Skeletal muscle cell (primary cell): ENCODE measurements at regions not wholly inside any gene's neighbourhood (a gene's known extent, or its start where the extent isn't known, plus 50 kb on each side); places are given as distances from the start of the nearest gene placed in this dataset.

Source experiments
- DNase-seq: peaks from one replicate; pipeline ENCODE4 v3.0.0-alpha.2; 2010; ENCODE audit warnings: low read depth
- H3K4me3 ChIP-seq: 2 replicates; pipeline ENCODE4 v1.5.1; 2011; ENCODE audit warnings: low read depth, mild to moderate bottlenecking, control low read depth, low read length, moderate library complexity

GRCh38 chr1:224503161-224504118 is 68.8 kb upstream of the WDR26 start:
- peak; percentile 63 for DNase-seq
- no peak overlapping the region for H3K4me3 ChIP-seq

DNA sequence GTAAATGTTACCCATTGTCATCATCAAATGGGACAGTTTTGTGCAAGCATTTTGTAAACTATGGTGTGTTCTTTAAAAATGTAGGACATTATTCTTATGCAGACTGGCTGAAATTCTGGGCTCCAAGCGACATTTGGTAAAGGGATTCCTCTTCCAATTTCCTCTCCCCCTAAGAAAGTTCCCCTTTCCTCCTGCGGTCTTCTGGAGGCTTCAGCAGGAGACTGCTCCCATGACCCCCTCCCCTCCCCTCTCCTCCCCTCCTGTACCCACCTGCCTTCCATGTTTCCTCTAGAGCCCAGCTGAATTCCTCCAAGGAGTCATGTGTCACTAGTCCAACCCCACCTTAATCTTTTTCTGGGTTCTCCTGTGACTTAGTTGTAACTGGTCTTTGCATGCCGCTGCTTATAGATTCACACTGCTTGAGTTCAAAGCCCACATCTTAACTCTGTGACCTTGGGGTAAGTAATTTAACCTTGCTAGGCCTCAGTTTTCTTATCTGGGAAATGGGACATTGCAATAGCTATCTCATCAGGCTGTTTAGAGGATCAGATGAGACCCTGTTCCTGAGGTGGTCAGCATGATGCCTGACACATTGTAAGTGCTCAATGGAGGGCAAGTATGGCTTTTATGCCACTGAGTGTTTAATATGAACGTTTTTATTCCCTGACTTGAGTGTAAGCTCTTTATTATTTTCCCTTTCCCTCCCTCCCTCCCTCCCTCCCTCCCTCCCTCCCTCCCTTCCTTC is 69.9 kb upstream of the WDR26 start:
- no peak for DNase-seq
- no peak overlapping the region for H3K4me3 ChIP-seq

- H3K4me3 ChIP-seq = no peak overlapping the region
- DNase-seq = no peak
Measured at GRCh38 chr1:224505454-224506093, 71.0 kb upstream of the WDR26 start.

- H3K4me3 ChIP-seq = no peak overlapping the region
- no peak for DNase-seq
Measured at GRCh38 chr1:224506141-224506814, 71.7 kb upstream of the WDR26 start.

DNA sequence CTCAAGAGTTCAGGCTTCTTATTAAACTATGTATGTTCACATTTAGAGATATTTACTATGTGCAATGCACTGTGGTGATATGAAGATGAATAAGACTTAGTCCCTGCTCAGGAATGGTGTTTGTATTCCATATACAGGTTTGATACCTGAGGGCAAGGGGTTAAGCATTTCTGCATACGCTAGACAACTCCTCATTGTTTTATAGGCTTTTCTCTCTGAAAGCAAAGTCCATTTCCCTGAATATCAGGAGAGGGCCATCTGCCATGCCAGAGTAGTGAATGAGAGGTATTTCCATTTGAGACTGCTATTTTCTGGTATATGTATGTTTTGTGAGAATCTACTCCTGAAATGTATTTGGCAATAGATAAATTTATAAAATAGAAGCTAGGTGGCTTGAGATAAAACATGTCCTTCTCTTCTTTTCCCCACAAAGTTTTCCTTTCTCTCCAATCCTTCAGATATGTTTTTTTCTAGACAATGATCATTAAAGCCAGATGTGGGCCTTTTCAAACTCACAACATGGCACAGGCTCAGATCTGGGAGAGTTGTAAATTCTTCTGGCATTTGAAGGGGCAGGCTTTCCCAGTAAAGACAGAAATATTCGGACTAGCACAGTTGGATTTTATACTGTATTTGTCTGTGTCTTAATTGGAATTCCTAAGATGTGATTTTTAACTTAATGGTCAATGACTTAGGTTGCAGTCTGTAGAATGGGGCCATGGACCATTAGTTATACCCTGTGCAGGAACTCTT is 73.3 kb upstream of the WDR26 start:
- no peak for DNase-seq
- no peak overlapping the region for H3K4me3 ChIP-seq

- H3K4me3 ChIP-seq = no peak overlapping the region
Measured at GRCh38 chr1:224509907-224510306, 75.3 kb upstream of the WDR26 start.

GRCh38 chr1:224510880-224511645 is 76.5 kb upstream of the WDR26 start:
- no peak for DNase-seq
- no peak overlapping the region for H3K4me3 ChIP-seq

More at GRCh38 chr1:224509907-224510306, 75.3 kb upstream of the WDR26 start:
- no peak for DNase-seq

- no peak for DNase-seq
- no peak overlapping the region for H3K4me3 ChIP-seq
Measured at GRCh38 chr1:224512600-224513151, 78.1 kb upstream of the WDR26 start.

GRCh38 chr1:224513383-224513782 is 78.8 kb upstream of the WDR26 start:
- DNase-seq = no peak
- no peak overlapping the region for H3K4me3 ChIP-seq

DNA sequence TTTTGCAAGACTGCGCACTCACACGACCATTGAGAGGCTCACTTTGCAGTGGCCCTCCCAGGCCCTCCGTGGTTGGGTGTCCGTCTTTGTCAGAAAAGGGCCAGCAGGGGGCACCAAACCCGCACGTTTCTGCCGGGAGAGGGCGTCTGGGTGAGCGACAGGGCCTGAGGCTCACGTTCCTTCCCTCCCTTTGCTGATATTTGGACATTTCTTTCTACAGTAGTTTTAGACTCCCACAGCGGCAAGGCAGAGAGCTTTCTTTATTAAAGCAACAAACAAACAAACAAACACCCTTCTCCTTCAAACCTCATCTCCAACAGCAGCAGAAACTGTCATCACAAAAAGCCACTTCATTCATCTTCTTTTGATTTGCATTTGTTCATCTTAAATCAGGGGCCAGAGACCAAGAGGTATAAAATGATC is 79.2 kb upstream of the WDR26 start:
- H3K4me3 ChIP-seq = no peak overlapping the region

DNA sequence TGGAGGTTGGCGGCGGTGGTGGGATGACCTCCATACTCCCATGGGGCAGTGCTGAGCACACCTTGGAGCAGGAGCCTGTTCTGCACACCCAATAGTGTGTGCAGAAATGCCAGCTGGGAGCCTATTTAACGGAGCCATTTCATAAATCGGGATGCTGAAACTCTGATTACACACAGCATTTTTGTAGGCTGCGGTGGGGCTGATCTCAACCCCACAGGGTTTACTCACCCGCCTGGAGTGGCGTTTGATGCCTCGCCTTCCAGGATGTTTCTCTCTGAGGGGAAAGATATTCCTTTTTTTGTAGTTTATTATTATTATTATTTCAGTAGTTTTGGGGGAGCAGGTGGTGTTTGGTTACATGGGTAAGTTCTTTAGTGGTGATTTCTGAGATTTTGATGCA is 82.6 kb upstream of the WDR26 start:
- no peak overlapping the region for H3K4me3 ChIP-seq
- no peak for DNase-seq

More for the DNA sequence above, 79.2 kb upstream of the WDR26 start:
- no peak for DNase-seq

- no peak overlapping the region for H3K4me3 ChIP-seq
- no peak for DNase-seq
Measured at GRCh38 chr1:224518528-224518927, 83.9 kb upstream of the WDR26 start.

- DNase-seq = no peak
- H3K4me3 ChIP-seq = no peak overlapping the region
Measured at GRCh38 chr1:224519874-224520273, 85.3 kb upstream of the WDR26 start.

DNA sequence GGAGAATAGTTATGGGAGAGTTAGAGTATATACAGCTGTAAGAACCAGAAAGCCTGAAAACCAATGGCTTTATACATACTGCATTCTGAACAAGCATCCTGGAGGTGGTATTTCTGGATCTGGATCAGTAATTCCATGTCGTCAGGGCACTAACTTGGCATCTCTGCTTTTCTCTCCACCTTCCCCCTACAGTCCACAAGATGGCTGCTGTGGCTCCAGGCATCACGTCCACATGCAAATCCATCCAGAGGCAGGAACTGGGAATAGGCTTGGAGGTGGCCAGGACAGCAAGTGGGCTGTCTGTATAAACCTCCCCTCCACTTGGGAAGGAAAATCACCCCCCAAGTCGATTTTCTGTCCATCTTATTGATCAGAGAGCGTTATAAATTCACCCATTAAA is 86.2 kb upstream of the WDR26 start:
- no peak overlapping the region for H3K4me3 ChIP-seq
- no peak for DNase-seq

GRCh38 chr1:224521904-224522734 is 87.5 kb upstream of the WDR26 start:
- no peak overlapping the region for H3K4me3 ChIP-seq
- no peak for DNase-seq

DNA sequence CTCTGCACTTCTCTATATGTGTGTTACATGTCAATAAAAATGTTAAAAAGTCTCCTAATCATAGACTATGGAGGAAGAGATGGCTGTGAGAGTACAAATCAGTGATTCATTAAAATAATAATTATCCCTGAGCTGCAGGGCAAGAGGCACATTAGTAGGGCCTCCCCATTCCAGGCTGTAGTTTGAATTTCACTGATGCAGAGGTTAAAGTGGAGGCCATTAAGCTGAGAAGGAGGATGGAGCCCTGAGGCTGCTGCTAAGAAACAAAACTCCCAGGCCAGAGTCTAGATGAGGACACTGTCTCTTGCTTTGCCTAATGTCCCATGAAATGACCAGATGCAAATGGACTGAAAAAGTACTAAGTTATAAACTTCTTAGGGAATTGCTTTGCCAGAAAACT is 89.1 kb upstream of the WDR26 start:
- H3K4me3 ChIP-seq = no peak overlapping the region
- no peak for DNase-seq

DNA sequence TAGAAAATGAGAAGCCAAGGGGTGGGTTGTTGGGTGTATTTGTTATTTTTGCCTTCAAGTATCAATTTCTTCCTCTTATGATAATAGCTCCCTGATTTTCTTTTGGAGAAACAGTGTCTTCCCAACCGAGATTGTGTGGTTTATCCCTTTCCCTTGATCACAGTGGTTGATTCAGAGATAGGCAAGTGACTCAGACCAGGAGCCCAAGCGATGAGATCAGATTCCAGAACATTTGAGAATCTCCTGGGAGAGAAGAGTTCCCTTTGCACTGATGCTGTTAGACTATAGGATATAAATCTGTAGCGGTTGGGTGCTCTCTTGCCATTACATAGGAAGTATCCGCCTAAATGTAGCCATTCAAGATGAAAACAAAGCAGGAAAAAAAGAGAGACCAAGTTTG is 90.1 kb upstream of the WDR26 start:
- no peak for DNase-seq
- H3K4me3 ChIP-seq = no peak overlapping the region
